Activated T-cell treated with anti-CD3 and anti-CD28 coated beads for 4 hours (primary cell): ENCODE measurements at regions not wholly inside any gene's neighbourhood (a gene's known extent, or its start where the extent isn't known, plus 50 kb on each side); places are given as distances from the start of the nearest gene placed in this dataset.
"Not testable (repeated sequence)": the region's sequence is repeated elsewhere in the genome, so short reads cannot be mapped to it uniquely, and the experiment has no call there.

Source experiments
- DNase-seq: peaks from one replicate; pipeline ENCODE4 v3.0.0-alpha.2; 2020

DNA sequence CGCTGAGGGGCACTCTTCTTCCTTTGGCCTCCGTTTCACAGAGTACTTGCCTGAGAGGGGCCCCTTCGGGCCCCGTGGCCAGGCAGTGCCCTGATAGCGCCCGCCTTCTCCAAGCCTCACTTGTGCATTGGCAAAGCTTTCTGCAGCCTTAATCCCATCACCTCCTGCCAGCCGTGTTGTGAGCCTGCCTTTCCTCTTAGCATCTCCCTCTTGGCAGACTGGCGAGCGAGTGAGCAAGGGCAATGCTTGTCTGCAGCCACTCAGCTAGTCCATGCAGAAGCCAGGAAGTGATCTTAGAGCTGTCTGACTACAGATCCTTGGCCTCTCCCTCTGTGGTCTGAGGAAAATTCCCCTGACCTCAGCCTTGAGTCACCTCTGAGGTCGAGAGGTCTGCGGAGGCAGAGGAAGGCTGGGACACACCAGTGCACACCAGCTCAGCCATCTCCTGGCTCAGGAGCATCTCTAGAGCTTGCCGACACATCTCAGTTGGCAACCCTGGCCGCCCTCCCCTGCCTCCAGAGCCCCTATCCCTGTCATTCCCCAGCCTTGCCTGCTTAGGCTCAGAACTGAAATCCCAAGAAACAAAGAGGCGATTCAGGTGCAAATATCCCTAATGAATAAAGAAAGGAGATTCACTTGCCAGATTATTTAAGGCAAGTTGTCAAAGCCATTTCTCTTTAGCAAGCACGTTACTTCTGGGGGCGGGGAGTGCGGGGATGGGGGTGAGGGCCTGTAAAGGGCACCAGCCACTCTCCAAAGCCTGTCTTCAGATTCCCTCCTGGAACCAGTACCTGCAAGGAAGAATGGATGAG is 143.5 kb upstream of the MAMLD1 start:
- DNase-seq: no peak

DNA sequence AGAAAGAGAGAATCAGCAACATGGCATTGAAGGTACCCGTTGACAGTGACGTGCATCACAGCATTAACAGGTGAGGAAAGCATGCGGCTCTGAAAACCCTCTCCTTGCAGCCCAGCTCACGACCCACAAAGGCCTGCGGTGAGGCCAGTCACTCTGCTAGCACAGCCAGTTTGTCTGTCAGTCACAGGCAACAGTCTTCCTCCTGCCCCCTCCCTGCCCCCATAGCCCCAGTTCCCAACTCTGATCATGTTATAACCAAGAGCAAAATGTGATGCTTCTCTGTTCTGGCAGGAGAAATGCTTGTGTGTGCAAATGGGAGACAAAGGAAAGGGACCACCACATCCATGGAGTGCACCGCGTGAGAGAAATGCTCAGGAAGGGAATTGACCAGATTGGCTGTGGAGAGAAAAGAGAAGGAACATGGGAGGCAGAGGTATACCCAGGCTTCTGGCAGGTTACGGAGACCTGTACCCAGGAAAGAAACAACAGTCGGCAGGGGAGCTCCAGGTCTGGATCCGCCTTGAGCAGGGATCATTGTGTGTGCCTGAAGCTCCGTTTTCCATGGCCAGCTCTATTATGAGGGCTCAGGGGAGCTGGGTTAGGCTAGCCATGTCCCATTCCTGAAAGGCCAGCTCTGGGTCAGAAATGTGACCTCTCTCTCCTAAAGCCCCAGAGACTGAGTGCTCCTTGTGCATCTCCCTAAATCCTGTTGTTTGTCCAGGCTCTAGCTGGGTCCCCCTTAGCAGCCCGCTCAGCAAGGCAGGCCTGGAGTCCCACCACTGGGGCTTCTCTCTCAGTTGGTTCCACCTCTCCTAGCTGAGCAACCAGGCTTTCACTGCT is 139.7 kb upstream of the MAMLD1 start:
- DNase-seq: no peak

- DNase-seq: no peak
Observed at GRCh38 chrX:150224676-150225075, 138.4 kb upstream of the MAMLD1 start.

- no peak for DNase-seq
Observed at GRCh38 chrX:150225266-150225665, 137.9 kb upstream of the MAMLD1 start.

DNA sequence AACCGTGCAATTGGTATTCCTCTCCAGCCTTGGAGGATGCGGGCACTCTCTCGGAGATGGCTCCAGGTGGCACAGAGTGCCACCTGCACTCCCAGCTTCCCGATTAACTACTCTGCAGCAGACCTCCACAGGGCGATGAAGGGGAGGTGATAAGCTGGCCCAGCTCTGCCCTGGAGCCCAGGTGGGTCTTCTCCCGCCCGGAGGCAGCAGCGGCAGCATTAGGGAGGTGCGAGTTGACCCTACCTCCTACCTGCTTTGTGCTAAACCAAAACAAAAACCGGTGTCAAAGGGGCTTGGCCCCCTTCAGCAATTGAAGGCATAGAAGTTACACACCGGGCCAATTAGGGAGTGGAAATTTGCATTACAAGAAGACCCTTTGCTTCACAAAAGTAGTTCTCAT is 137.4 kb upstream of the MAMLD1 start:
- no peak for DNase-seq

- no peak for DNase-seq
Observed at GRCh38 chrX:150226223-150226965, 136.7 kb upstream of the MAMLD1 start.

GRCh38 chrX:150227321-150227860 is 135.7 kb upstream of the MAMLD1 start:
- no peak for DNase-seq

- DNase-seq: no peak
Observed at GRCh38 chrX:150227873-150228410, 135.2 kb upstream of the MAMLD1 start.

GRCh38 chrX:150228431-150228830 is 134.7 kb upstream of the MAMLD1 start:
- DNase-seq: no peak

- no peak for DNase-seq
Observed at GRCh38 chrX:150229030-150229429, 134.1 kb upstream of the MAMLD1 start.

- no peak for DNase-seq
Observed at GRCh38 chrX:150229481-150229880, 133.6 kb upstream of the MAMLD1 start.

DNA sequence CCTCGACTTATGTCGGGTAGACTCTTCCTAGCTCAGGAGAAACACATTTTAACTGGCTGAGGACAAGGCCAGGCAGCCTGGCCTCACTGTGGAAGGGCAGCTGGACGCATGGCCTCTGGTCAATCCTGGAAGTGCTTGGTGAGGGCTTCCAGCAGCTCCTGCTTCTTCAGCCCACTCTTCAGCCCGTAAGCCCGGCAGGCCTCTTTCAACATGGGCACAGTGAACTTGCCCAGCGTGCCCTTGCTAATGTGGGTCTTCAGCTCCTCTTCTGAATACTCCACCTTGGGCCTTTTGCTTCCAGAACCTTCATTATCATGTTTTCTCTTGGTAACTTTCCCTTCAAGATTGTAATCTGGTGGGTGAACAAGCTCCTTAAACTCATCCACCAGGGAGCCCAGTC is 132.2 kb upstream of the MAMLD1 start:
- DNase-seq: not testable (repeated sequence)

DNA sequence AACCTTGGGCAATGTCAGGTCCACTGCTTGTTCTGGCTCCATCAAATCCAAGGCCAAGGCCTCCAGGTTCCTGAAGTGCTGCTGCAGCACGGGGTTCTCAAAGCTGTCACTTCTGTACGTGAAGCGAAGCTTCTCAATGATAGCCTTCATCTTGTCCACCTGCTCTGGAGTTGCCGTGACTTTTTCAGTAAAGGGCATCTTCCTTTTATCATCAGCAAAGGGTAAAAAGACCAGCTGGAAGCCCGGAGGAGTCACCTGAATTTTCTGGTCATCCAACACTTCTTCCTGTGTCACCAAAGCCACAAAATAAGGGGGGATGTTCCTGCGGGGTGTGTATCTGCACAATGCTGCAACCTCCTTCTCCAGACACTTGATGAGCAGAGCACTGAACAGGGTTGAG is 131.7 kb upstream of the MAMLD1 start:
- DNase-seq: not testable (repeated sequence)

DNA sequence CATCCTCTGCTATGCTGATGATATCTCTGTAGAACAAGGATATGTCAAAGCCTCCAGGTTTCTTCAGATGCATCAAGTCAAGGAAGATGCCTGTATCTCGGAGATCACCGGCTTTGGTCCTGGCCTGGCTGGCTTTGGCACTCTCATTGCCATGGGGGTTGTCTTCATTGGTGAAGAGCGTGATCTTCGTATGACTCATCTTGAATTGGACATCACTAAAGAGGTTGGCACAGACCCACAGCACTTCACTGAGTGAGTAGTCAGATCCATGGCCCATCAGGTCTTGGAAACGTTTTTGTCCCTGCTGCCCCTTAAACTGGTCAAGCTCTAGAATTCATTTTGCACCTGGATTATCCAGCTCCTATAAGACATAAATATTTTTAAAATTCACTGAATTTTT is 130.9 kb upstream of the MAMLD1 start:
- not testable (repeated sequence) for DNase-seq

DNA sequence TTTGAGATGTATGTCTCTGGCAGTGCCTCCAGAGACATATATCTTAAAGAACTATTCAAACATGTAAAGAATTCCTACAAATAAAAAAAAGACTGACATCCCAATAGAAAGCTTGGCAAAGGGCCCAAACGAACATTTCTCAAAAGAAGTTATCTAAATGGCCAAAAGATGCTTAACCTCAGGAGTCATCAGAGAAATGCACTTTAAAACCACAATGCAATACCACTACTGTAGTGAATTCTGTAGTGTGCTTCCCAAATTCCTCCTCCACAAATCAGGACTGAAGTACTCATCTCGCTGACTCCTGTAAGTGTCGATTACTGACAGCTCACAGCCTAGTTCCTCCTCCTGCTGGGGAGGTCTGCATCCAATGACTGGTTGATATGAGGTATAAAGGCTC is 129.0 kb upstream of the MAMLD1 start:
- no peak for DNase-seq

DNA sequence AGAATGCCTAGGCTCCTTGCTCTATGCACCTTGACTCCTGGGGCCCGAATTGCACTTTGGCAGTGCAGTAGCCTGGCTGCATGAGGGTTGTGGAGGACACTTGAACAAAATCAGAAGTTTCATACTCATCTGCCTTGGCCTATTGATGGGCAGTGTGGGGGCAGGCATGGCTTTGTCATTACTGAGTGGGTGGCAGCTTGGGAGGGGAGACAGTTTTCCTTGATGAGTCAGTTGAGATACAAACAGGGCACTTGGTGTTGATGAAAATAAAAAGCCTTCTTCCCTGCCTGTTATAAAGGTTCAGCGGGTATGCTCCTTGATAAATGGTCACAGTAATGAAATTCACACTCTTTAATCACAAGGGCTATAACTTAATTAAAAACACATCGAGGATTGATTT is 126.8 kb upstream of the MAMLD1 start:
- DNase-seq: no peak

- no peak for DNase-seq
Observed at GRCh38 chrX:150238632-150239382, 124.3 kb upstream of the MAMLD1 start.

DNA sequence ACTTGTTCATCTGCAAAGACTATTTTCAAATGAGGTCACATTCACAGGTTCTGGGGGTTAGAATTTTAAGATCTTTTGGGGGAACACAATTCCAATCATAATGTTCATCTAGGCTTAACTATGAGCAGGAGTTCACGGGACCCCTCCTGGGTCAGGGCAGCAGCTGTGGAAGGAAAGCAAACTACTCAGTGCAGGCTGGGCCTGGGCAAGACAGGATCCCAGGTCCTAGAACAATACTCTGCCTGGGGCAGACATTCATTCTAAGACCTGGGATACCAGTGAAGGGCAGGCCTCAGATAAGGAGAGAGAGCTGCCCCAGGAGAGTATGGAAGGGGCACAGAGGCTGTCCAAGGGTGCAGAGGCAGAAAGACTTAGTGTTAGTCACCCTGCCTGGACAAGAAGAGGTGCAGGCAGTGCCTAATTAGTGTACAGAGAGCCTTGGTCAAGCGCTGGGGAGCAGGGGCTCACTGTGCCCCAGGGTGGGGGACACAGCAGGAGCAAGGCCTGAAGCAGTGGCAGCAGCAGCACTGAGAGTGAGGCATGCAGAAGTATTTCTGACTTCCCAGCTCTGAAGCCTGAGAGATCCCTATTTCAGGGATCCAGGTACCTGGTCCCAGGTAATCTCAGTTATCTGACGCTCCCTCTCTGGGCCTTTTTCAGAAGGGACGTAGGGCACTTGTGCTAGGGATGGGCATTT is 123.0 kb upstream of the MAMLD1 start:
- no peak for DNase-seq

DNA sequence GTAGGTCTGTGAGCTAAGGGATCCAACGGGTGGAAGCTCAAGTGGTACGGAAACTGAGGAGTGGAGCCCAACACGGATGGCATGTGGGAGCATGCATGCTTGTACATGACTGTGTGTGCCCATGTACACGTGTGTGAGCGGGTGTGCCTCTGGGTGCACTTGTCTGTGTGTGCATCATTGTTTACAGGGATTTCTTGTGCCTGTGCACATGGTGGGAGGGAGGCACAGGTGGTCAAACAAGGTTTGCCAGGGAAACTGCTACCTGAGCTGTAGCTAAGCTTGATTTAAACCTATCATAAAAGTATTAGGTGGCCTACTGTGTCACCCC is 122.5 kb upstream of the MAMLD1 start:
- no peak for DNase-seq

- DNase-seq: no peak
Observed at GRCh38 chrX:150253959-150254620, 109.0 kb upstream of the MAMLD1 start.

DNA sequence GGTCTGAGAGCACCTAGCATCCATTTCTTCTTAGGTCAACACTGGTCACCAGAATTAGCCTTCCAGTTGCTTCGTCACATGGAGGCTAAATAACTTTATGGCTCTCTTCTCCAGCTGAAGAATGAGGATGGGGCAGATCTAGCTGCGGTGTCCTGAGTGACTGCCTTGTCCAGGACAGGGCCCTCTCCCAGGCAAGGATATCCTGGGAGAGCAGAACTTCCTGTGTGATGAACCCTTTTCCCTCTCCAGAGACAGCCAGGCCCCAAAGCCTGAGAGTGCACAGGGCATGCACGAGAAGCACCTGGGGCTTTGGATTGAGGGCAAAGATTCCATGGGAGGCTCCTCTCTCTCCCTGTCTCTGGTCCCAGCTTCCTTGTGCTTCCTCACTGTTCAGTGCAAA is 108.2 kb upstream of the MAMLD1 start:
- DNase-seq: no peak
